GM23248 (cell line): ENCODE measurements at regions not wholly inside any gene's neighbourhood (a gene's known extent, or its start where the extent isn't known, plus 50 kb on each side); places are given as distances from the start of the nearest gene placed in this dataset.

ENCODE experiments used
- EZH2 ChIP-seq: fragments of 200-600 bp; sonication (generic); IDR thresholded peaks from 2 replicates; pipeline ENCODE4 v1.6.1; 2018; ENCODE audit warnings: antibody characterized with exemption, mild to moderate bottlenecking; ENCODE audit not compliant: insufficient read depth, poor library complexity, severe bottlenecking
- EZH2phosphoT487 ChIP-seq: fragments of 200-600 bp; sonication (generic); IDR thresholded peaks from 2 replicates; pipeline ENCODE4 v1.6.1; 2018; ENCODE audit warnings: antibody characterized with exemption, moderate library complexity, mild to moderate bottlenecking, low read depth; ENCODE audit not compliant: insufficient read depth

DNA sequence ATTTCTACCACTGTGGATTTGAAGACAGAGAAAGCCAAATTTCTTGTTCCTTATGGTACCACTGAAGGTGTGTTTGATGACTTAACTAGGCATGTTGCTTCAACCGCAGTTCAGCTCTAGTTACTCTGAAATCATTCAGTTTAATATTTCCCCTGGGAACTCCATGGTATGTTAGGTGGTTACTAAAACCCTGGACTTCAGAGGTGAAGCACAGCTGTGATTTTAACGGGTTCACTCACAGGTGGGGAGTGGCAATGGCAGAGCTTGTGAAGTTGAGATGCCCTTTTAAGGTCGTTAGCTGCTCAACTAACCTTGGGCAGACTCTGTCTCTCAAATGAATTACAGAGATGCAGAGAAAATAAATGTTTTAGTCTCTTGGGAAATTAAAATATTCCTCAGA lies 163.6 kb upstream of the PHYHIPL start:
- no peak for TF ChIP-seq EZH2phosphoT487
- no peak for TF ChIP-seq EZH2
